ENCODE measurements at regions not wholly inside any gene's neighbourhood (a gene's known extent, or its start where the extent isn't known, plus 50 kb on each side); places are given as distances from the start of the nearest gene placed in this dataset.
A peak's percentile ranks its signal among the peaks of the same experiment; 100 is the strongest.

DNA sequence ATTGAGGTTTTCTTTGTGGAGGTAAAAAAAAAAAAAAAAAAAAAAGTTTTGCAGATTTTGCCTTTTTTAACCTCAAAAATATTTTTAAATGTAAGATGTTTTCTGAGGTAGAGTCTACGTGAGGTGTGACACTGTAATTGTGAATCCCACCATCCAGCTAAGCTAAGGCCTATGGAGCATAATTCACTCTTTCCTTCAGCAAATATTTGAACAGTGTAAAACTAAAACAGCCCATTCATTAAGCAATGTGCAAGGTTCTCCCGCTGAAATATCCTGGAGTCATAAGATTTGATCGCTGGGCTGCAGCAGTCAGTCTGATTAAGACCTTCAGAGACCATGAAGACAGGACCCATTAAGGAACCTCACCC, 105.1 kb downstream of the HNRNPLL start (continued):
- TF ChIP-seq, protein P1, sequence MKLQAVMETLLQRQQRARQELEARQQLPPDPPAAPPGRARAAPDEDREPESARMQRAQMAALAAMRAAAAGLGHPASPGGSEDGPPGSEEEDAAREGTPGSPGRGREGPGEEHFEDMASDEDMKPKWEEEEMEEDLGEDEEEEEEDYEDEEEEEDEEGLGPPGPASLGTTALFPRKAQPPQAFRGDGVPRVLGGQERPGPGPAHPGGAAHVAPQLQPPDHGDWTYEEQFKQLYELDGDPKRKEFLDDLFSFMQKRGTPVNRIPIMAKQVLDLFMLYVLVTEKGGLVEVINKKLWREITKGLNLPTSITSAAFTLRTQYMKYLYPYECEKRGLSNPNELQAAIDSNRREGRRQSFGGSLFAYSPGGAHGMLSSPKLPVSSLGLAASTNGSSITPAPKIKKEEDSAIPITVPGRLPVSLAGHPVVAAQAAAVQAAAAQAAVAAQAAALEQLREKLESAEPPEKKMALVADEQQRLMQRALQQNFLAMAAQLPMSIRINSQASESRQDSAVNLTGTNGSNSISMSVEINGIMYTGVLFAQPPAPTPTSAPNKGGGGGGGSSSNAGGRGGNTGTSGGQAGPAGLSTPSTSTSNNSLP (IDR thresholded peaks at IDR 0.05; ENCODE audit: low read depth, low read length), result peak; percentile 41; the same call in 1 of the 2 replicates
- peak; percentile 65; the same call in 1 of the 2 replicates for TF ChIP-seq HNF4G (IDR thresholded peaks at IDR 0.05; ENCODE audit: borderline replicate concordance, low read depth, low read length)
- no peak for TF ChIP-seq HNF4G (CRISPR knock-in tag; IDR thresholded peaks at IDR 0.05; ENCODE audit: borderline replicate concordance, low read depth)

GRCh38 chr2:38496927-38497669, 105.6 kb downstream of the HNRNPLL start:
- FAIRE-seq (peak; percentile 100), ATAC-seq (peak; percentile 93), DNase-seq (ENCODE audit: low spot score) (peak; percentile 97)
- TSS peak; percentile 69 for BruUV-seq (replicated peaks)
- H3K4me3 ChIP-seq (replicated peaks in 1 of 3; ENCODE audit: insufficient read depth in 1 of 3, low read depth in 2 of 3, low read length in 3 of 3), result peak overlapping the region; percentile 7 to 53 (median 22); a peak in 4 of 6 replicates
- no peak overlapping the region for H2AFZ ChIP-seq (ENCODE audit: low read length)
- in situ Hi-C loops (cut with HindIII; ENCODE audit: extremely low pct_ligation_motif_present, low pct_unique_long_range_greater_than_20kb), result no loop called here
- H3K9me3 ChIP-seq (ENCODE audit: low read length), result peaks cover 5% of the 10 kb centered on the region
- peaks cover 63% of the 10 kb centered on the region for H3K4me1 ChIP-seq (ENCODE audit: insufficient read depth, low read length)
- no peaks in the 10 kb centered on the region for H3K27me3 ChIP-seq (ENCODE audit: control insufficient read depth in 1 of 2, insufficient read depth in 2 of 2, low read length in 2 of 2)
- intact Hi-C loops (cut with micrococcal nuclease; ENCODE audit: unreplicated experiment), result no loop called here
- ChIA-PET CTCF (ENCODE audit: low intra/inter-chr PET ratio, low total read pairs) (no interaction called here), POLR2A (interaction anchor here (0.7 to 2.2 kb wide), 21 partner anchors 9 to 627 kb away, joined by 3 to 11 read pairs (median 5); partner anchors contain the start of genes ATL2, RMDN2 and SRSF7)
- WGBS (ENCODE audit: low lambda C conversion rate), result 2% methylated on average over 5 of the region's 8 CpGs
- no peaks in the 10 kb centered on the region for H4K20me1 ChIP-seq (ENCODE audit: insufficient read depth, low read length)
- peak overlapping the region; percentile 65 for H3K27ac ChIP-seq (ENCODE audit: extremely low read length, insufficient read depth, low read length)
- peak overlapping the region; percentile 28 for H3K9ac ChIP-seq (ENCODE audit: insufficient read depth, low read depth, low read length)
- peak overlapping the region; percentile 78 for H3K4me2 ChIP-seq (ENCODE audit: low read depth, low read length)
- H3K79me2 ChIP-seq (ENCODE audit: insufficient read depth, low read length), result no peaks in the 10 kb centered on the region
- no peaks in the 10 kb centered on the region for H3K36me3 ChIP-seq (replicated peaks in 1 of 2; ENCODE audit: control insufficient read depth in 1 of 2, insufficient read depth in 2 of 2, low read length in 2 of 2)
- peak; percentile 91 for TF ChIP-seq CEBPG (CRISPR knock-in tag; IDR thresholded peaks at IDR 0.05)
- no peak for TF ChIP-seq SUZ12 (IDR thresholded peaks at IDR 0.05; ENCODE audit: low read depth, low read length)
- no peak for TF ChIP-seq SMAD9 (CRISPR knock-in tag; IDR thresholded peaks at IDR 0.05)
- TF ChIP-seq ZNF609 (CRISPR knock-in tag; IDR thresholded peaks at IDR 0.05; ENCODE audit: borderline replicate concordance), result peak; percentile 74; the same call in 1 of the 2 replicates
- TF ChIP-seq KDM5B (CRISPR knock-in tag; IDR thresholded peaks at IDR 0.05; ENCODE audit: borderline replicate concordance), result peak; percentile 68; the same call in 1 of the 2 replicates
- peak; percentile 65; the same call in 1 of the 2 replicates for TF ChIP-seq MLX (CRISPR knock-in tag; IDR thresholded peaks at IDR 0.05)
- no peak for TF ChIP-seq NFE2L1 (CRISPR knock-in tag; IDR thresholded peaks at IDR 0.05; ENCODE audit: borderline replicate concordance)
- TF ChIP-seq ZNF160 (CRISPR knock-in tag; IDR thresholded peaks at IDR 0.05), result 0 out of 2 replicates have a peak, but pooled peaks have one; percentile 30
